ENCODE measurements at regions not wholly inside any gene's neighbourhood (a gene's known extent, or its start where the extent isn't known, plus 50 kb on each side); places are given as distances from the start of the nearest gene placed in this dataset.

DNA sequence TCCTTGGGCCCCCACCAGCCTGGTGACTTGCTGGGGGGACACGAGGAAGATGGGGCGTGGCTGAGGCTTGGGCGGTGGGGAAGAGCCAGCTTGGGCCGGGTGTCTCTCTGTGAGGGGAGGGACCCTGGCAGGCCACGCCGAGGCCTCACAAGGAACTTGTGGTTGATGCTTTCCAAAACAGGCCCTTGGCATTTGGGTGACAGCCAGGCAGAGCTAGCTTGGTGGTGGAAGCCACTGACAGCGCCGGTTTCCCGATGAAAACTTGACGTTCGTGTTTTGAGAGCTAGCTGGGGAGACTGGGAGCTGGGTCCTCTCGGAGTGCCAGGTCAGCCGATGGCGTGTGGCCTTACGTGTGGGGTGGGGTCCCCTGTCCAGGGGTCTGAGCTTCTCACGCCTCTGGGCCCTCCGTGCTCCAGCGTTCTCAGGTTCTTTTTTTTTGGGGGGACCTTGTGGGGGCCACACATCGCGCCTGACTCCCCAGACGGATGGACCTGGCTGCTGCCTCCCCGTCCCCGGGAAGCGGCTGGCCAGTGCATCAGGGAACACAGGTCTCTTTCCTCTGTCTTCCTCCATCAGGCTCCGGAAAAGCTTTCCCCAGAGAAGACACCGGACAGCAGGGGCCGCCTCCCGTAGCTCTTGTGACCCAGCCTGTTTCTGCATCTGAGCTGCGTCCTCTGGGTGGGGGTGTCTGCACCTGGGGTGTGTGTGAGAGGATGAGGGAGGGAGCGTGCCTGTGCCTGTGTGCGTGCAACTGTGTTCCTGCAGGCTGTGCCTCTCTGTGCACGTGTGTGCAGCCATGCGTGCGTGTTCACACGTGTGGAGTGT, 129.3 kb upstream of the LPCAT1 start:
- DNase-seq = peak; percentile 36

DNA sequence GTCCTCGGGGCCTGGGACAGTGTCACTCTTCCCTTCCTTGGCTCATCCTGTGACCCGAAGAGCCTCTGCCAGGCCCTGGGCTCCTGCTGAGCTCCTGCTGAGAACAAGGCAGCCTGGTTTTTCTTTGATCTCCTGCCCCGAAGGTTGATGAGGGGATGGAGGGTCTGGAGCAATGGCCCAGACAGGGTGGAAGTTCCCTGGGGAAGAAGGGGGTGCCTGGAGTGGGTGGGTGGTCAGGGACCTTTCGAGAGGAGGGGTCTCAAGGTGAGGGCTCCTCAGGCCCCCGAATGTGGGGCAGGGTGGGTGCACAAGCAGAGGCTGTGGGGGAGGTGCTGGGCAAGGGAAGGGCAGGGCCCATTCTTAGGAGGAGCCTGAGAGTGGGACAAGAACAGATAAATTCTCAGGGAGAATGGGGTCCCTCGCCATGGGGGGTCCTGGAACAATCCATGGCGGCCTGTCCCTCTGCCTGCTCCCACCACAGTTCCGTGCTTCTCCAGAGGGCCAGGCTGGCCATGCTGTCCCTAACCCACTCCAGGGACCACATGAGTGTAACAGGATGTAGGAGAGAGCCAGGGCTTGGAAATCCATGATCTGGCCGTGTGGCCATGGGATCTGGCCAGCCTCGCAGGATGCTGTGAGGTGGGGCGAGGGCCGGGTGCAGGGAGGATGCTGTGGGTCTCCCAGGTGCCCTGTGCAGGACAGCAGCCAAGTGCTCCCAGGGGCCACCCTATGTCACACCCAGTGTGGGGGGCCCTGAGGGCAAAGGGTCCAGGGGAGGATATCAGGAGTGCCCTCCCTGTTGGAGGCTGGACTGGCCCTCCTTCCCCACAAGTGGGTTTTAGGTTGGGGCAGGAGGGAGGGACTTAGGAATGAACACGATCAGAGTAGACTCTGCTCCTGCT, 128.5 kb upstream of the LPCAT1 start:
- no peak overlapping the region for H3K4me3 ChIP-seq
- H3K9me3 ChIP-seq (ENCODE audit: low read depth) = no peaks in the 10 kb centered on the region
- H3K9ac ChIP-seq = no peak overlapping the region
- WGBS, 2 experiments (ENCODE audit: low coverage in 1 of 2, low lambda C conversion rate in 2 of 2, missing lambda C conversion rate in 2 of 2) = 64 to 68% methylated on average over 10 to 12 of the region's 13 CpGs
- peaks cover 12% of the 10 kb centered on the region for H3F3A ChIP-seq (ENCODE audit: insufficient read depth)
- no peak overlapping the region for H3K27ac ChIP-seq
- in situ Hi-C loops (cut with MboI) = no loop called here
- TF ChIP-seq EZH2 (IDR thresholded peaks at IDR 0.05; ENCODE audit: insufficient read depth, poor library complexity, severe bottlenecking) (no peak), EZH2phosphoT487 (IDR thresholded peaks at IDR 0.05; ENCODE audit: insufficient read depth, low read depth) (no peak)
- no peak overlapping the region for H2AFZ ChIP-seq
- H3K4me1 ChIP-seq (ENCODE audit: insufficient read depth) = 0 out of 2 replicates have a peak, but pooled peaks cover 7% of the 10 kb centered on the region
- H3K79me2 ChIP-seq (ENCODE audit: insufficient read depth) = no peaks in the 10 kb centered on the region
- H3K27me3 ChIP-seq (replicated peaks; ENCODE audit: insufficient read depth) = peaks cover 34% of the 10 kb centered on the region
- DNase-seq = no peak
- no peaks in the 10 kb centered on the region for H3K9me2 ChIP-seq (ENCODE audit: insufficient read depth)
- no peak overlapping the region for H3K4me2 ChIP-seq (ENCODE audit: unreplicated experiment)
- H4K20me1 ChIP-seq (ENCODE audit: insufficient read depth) = no peaks in the 10 kb centered on the region
- H3K36me3 ChIP-seq (ENCODE audit: low read depth) = no peaks in the 10 kb centered on the region

More for the DNA sequence above, 129.3 kb upstream of the LPCAT1 start:
- Histone ChIP-seq H3K27ac (no peak overlapping the region), H3K9me2 (ENCODE audit: insufficient read depth) (no peaks in the 10 kb centered on the region), H3K9ac (no peak overlapping the region), H4K20me1 (ENCODE audit: insufficient read depth) (no peaks in the 10 kb centered on the region), H3K27me3 (replicated peaks; ENCODE audit: insufficient read depth) (peaks cover 36% of the 10 kb centered on the region), H2AFZ (no peak overlapping the region), H3K4me3 (no peak overlapping the region), H3K79me2 (ENCODE audit: insufficient read depth) (no peaks in the 10 kb centered on the region), H3F3A (ENCODE audit: insufficient read depth) (peaks cover 12% of the 10 kb centered on the region), H3K36me3 (ENCODE audit: low read depth) (no peaks in the 10 kb centered on the region), H3K9me3 (ENCODE audit: low read depth) (no peaks in the 10 kb centered on the region), H3K4me1 (ENCODE audit: insufficient read depth) (0 out of 2 replicates have a peak, but pooled peaks cover 7% of the 10 kb centered on the region), H3K4me2 (ENCODE audit: unreplicated experiment) (no peak overlapping the region)
- WGBS, 2 experiments (ENCODE audit: low coverage in 1 of 2, low lambda C conversion rate in 2 of 2, missing lambda C conversion rate in 2 of 2) = 19 to 22% methylated on average over 23 to 31 of the region's 35 CpGs
- no peak for TF ChIP-seq EZH2 (IDR thresholded peaks at IDR 0.05; ENCODE audit: insufficient read depth, poor library complexity, severe bottlenecking)
- TF ChIP-seq EZH2phosphoT487 (IDR thresholded peaks at IDR 0.05; ENCODE audit: insufficient read depth, low read depth) = no peak
- in situ Hi-C loops (cut with MboI) = no loop called here

DNA sequence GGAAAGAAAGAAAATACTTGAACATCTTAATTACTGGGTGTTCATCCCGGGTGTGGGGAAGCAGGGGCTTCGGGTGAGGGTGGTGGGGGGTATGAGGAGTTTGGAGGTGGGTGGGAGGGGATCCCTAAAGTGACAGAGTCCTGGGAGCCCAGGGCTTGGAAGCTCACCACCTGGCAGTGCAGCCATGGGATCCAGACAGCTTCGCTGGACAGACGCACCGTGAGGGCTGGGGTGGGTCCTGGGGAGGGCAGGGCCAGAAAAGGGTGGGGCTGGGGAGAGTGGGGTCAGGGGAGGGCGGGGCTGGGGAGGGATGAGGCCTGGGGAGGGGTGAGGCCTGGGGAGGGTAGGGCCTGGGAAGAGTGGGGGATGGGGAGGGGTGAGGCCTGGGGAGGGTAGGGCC, 127.5 kb upstream of the LPCAT1 start:
- Histone ChIP-seq H3K4me2 (ENCODE audit: unreplicated experiment) (no peak overlapping the region), H3K79me2 (ENCODE audit: insufficient read depth) (no peaks in the 10 kb centered on the region), H4K20me1 (ENCODE audit: insufficient read depth) (no peaks in the 10 kb centered on the region), H3K36me3 (ENCODE audit: low read depth) (no peaks in the 10 kb centered on the region), H3K9me3 (ENCODE audit: low read depth) (no peaks in the 10 kb centered on the region), H2AFZ (no peak overlapping the region), H3K4me1 (ENCODE audit: insufficient read depth) (0 out of 2 replicates have a peak, but pooled peaks cover 7% of the 10 kb centered on the region), H3K4me3 (no peak overlapping the region), H3K27me3 (replicated peaks; ENCODE audit: insufficient read depth) (peaks cover 25% of the 10 kb centered on the region), H3K27ac (no peak overlapping the region), H3K9me2 (ENCODE audit: insufficient read depth) (no peaks in the 10 kb centered on the region), H3K9ac (no peak overlapping the region), H3F3A (ENCODE audit: insufficient read depth) (peaks cover 12% of the 10 kb centered on the region)
- WGBS, 2 experiments (ENCODE audit: low coverage in 1 of 2, low lambda C conversion rate in 2 of 2, missing lambda C conversion rate in 2 of 2) = 49 to 57% methylated on average over 2 to 6 of the region's 6 CpGs
- DNase-seq = no peak
- in situ Hi-C loops (cut with MboI) = no loop called here
- TF ChIP-seq EZH2 (IDR thresholded peaks at IDR 0.05; ENCODE audit: insufficient read depth, poor library complexity, severe bottlenecking) (no peak), EZH2phosphoT487 (IDR thresholded peaks at IDR 0.05; ENCODE audit: insufficient read depth, low read depth) (no peak)

DNA sequence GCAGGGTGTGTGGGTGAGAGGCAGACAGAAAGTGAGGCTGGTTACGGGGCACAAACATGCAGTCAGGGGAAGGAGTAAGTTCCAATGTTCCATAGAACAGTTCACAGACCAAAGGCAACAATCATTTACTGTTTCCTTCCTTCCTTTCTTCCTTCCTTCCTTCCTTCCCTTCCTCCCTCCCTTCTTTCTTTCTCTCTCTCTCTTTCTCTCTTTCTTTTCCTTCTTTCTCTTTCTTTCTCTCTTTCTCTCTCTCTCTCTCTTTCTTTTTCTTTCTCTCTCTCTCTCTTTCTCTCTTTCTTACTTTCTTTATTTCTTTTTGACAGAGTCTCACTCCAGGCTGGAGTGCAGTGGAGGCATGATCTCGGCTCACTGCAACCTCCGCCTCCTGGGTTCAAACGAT, 125.8 kb upstream of the LPCAT1 start:
- H2AFZ ChIP-seq = no peak overlapping the region
- DNase-seq = no peak
- H3K4me3 ChIP-seq = no peak overlapping the region
- WGBS, 2 experiments (ENCODE audit: low coverage in 1 of 2, low lambda C conversion rate in 2 of 2, missing lambda C conversion rate in 2 of 2) = 84% methylated on average over 4 of the region's 4 CpGs
- no peaks in the 10 kb centered on the region for H3K9me2 ChIP-seq (ENCODE audit: insufficient read depth)
- H3K4me1 ChIP-seq (ENCODE audit: insufficient read depth) = 0 out of 2 replicates have a peak, but pooled peaks cover 7% of the 10 kb centered on the region
- H3K9me3 ChIP-seq (ENCODE audit: low read depth) = no peaks in the 10 kb centered on the region
- no peak for TF ChIP-seq EZH2 (IDR thresholded peaks at IDR 0.05; ENCODE audit: insufficient read depth, poor library complexity, severe bottlenecking)
- no peak for TF ChIP-seq EZH2phosphoT487 (IDR thresholded peaks at IDR 0.05; ENCODE audit: insufficient read depth, low read depth)
- no peaks in the 10 kb centered on the region for H3K36me3 ChIP-seq (ENCODE audit: low read depth)
- no peak overlapping the region for H3K9ac ChIP-seq
- peaks cover 12% of the 10 kb centered on the region for H3F3A ChIP-seq (ENCODE audit: insufficient read depth)
- H3K27me3 ChIP-seq (replicated peaks; ENCODE audit: insufficient read depth) = peaks cover 25% of the 10 kb centered on the region
- H3K4me2 ChIP-seq (ENCODE audit: unreplicated experiment) = no peak overlapping the region
- H3K27ac ChIP-seq = no peak overlapping the region
- in situ Hi-C loops (cut with MboI) = loop anchor here (10.0 to 25.0 kb wide), 2 partner anchors 475 to 712 kb away; no protein-coding TSS in a partner anchor
- H3K79me2 ChIP-seq (ENCODE audit: insufficient read depth) = no peaks in the 10 kb centered on the region
- H4K20me1 ChIP-seq (ENCODE audit: insufficient read depth) = no peaks in the 10 kb centered on the region

Data from GM23248 (cell line).